GM19452 (cell line): ENCODE measurements at regions not wholly inside any gene's neighbourhood (a gene's known extent, or its start where the extent isn't known, plus 50 kb on each side); places are given as distances from the start of the nearest gene placed in this dataset.

Experiments used
- ATAC-seq: cut with Tn5 transposase; IDR thresholded peaks from one replicate; pipeline ENCODE4 v1.9.1; 2021; ENCODE audit not compliant: unreplicated experiment

GRCh38 chr15:77769700-77770099 is 137.0 kb upstream of the LINGO1 start:
- ATAC-seq = no peak

DNA sequence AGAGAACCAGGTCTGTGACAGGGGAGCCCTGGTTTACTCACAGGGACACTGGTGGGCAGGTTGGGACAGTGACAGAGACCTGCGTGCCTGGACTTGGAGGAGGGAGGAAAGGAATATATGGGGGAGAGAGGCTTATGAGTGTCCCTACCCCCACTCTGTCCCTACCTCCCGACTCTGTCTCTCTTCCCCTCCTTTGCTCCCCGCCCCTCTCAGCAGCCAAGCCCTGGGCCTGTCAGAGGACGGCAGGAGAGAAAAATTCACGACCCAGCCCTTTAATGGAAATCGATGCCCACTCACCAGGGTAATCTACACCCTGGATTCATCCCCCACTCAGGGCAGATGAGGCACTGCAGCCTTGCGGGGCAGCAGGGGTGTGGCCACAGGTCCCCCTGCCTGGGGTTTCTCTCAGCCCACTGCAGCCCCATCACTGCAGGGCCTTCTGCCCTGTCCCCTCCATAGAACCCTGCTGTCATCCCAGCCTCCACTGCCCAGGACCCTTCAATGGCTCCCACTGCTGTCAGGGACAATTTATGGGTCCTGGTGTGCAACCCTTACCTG is 135.9 kb upstream of the LINGO1 start:
- no peak for ATAC-seq

- no peak for ATAC-seq
Observed at GRCh38 chr15:77768107-77768506, 135.4 kb upstream of the LINGO1 start.

DNA sequence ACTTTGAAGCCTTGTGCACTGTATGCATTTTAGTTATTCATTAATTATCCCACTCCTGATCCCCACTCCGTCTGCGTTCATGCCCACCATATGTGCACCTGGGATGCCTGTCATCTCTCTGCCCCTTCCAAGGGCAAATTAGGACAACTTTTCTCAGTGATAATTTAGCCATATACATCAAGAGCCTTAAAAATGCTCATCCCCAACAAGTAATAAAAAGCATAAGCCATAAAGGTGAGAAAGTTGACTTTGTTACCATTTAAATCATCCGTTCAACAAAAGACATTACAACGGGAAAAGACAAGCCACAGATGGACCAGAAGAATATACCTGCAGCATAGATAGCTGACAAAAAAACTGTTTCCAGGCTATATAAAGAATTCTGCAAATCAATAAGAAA is 131.4 kb upstream of the LINGO1 start:
- no peak for ATAC-seq

DNA sequence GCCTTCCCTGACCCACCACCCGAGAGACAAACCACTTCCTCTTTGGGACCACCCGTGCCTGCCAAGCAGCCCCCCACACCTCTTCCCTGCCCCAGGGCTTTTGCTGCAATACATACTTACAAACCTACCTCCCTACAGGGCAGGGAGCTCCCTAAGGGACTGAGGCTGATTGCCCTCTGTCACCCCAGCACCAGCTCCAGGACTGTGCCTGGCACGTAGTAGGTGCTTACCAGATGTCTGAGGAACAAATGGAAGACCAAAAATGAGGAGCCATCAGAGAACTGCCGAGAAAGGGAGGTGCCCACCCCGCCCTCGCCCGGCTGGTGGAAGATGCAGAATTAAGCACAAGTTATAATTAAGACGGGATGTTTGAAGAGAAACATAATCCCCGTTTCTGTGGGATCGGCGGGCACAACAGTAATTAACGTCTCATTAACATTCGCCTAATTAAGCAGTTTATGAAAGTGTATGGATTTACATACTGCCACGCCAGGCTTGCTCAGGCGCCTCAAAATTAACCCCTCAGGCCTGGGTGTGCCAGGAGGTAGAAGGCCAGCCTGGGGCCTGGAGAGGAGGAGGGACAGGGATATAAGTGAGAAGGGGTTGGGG is 130.1 kb upstream of the LINGO1 start:
- ATAC-seq = no peak

GRCh38 chr15:77759896-77760592 is 127.3 kb upstream of the LINGO1 start:
- ATAC-seq = no peak

- ATAC-seq = no peak
Observed at GRCh38 chr15:77753939-77754338, 121.2 kb upstream of the LINGO1 start.

DNA sequence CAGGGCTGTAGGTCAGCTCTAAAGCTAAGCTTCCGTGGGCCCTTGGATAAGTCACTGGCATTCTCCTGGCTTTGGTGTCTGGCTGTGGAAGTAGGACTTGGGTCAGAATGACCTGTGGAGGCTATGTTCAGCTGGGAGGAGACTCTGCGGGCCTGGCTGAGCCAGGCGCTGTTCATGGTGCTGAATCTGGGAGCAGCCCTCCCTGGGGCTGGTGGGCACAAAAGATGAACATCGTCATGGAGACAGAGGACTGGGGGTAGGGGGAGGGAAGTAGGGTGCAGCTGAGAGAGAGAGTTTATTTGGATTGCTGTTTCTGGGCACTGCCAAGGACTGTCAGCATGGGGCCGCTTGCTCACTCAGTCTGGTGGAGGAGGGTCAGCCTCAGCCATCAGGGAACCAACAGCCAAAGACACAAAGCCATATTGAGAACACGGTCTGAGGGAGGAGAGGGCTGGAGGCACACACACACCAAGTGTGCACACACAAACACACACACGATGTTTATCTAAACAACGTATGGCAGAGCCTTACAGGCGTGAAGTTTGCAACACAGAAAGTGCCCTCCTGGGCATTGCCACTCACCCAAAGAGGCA is 120.7 kb upstream of the LINGO1 start:
- ATAC-seq = no peak

DNA sequence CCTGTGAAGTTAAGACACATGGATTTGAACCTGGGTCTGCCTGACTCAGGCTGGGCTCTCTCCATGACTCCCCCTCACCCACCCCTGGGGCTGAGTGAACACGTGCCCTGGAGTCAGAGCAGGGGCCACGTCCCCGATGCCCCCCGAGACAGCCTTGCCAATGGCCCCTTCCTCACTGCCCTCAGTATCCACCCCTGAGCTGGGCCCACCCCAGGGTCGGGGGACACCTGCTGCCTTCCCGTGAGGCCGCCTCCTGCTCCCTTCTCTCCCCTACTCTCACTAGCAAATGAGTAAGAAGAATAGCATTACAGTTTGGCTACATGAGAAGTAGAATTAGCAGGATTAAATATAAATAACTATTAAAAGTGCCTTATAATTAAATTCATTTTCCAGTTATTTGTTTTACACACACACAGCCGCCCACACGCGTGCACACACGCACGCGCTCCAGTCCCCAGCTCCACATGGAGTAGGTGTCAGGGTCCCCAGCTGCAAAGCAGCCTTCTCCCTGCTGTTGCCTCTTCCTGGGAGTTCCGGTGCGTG is 117.4 kb upstream of the LINGO1 start:
- ATAC-seq = no peak

- no peak for ATAC-seq
Observed at GRCh38 chr15:77749236-77749997, 116.7 kb upstream of the LINGO1 start.

- ATAC-seq = no peak
Observed at GRCh38 chr15:77748078-77749064, 115.7 kb upstream of the LINGO1 start.

GRCh38 chr15:77747175-77748077 is 114.7 kb upstream of the LINGO1 start:
- ATAC-seq = no peak

DNA sequence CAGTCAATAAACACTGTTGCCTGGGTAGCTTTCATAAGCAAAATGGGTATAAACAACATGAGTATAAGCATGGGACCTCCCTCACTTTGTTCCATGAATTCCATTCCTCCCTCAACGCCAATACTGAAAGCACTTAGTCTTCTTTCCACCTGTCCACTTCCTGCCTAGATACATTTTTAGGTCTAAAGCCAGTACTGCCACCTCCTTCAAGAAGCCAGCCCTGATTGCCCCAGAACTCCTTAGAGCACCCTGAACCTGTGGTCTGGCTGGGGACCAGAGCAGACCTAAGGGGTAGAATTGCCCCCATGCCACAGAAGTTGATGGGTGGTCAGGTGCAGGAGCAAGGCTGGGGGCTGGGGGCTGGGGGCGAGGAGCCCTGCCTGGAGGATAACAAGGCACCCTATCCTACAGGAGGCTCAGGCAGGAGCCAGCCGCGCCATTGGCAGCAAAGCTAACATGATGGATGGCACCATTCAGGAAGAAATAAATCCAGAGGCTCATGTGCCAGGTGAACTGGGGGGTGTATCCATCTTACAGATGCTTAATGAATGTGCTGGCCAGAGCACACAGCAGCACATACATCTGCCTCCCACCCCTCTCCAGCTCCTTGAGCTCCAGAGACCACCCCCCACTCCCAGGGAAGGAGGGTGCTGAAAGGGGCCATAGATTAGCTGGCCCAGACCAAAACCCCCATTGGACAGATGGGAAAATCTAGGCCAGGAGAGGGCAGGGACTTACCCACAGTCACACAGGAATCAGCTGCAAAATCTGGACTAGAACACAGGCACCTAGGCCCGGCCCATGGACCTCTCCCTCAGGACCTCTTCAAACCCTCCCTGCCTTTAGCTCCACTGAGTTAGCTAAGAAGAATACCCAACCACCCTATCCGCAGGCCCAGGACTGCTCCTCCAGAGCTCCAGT is 113.8 kb upstream of the LINGO1 start:
- no peak for ATAC-seq

- no peak for ATAC-seq
Observed at GRCh38 chr15:77744398-77744797, 111.7 kb upstream of the LINGO1 start.

DNA sequence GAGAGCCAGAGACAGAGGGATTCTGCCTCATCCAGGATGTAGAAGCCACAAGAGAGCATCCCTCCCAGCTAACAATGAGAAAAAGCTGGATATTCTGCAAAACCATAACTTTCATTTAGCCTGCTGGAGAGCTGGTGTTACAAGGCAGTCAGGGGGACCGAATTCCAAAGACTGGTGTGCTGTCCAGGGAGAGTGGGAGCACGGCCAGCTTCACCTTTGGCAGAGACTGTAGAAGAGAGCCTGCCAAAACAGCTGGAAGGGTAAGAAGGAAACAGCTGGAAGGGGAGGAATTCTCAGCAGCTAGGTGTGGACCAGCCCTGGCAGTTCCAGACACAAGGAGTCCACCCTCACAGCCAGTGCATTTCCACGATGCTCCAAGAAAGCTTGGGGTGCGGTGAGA is 109.9 kb upstream of the LINGO1 start:
- ATAC-seq = no peak

DNA sequence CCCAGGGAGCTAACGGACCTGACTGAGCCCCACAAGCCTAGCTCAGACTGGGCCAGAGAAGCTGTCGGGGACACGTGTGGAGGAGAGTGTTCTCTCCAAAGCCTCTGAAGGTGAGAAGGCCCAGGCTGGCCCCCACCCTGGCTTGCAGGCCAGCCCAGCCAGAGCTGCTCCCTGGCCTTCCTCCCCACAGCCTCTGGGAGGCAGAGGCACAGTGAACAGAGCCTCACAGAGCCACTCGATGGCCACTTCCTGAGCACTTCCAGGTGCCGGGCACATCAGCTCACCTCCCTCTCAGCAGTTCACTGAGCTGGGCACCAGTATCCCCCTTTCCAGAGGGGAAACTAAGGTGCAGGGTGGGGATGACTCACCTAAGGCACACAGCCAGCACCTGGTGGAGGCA is 109.4 kb upstream of the LINGO1 start:
- no peak for ATAC-seq

DNA sequence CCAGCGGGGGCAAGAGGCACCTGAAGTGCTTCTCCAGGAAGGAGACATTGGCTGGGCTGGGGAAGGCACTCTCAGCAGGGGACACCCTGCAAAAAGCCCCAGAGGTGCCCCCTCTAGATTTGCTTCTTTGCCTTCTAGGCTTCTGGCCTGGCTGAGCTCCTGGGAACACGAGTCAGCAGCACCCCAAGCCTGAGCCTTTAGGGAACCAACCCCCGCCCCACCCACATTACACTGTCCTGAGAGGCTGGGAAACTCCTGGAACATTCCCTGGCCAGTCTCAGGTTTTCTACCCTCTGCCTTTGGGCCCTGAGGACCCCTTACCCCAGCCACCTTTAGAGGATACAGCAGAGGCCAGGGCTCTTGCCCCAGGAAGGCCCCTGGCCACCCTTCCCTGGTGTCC is 108.4 kb upstream of the LINGO1 start:
- ATAC-seq = no peak
